Mammary epithelial cell (primary cell): ENCODE measurements at regions not wholly inside any gene's neighbourhood (a gene's known extent, or its start where the extent isn't known, plus 50 kb on each side); places are given as distances from the start of the nearest gene placed in this dataset.
"Not testable (repeated sequence)": the region's sequence is repeated elsewhere in the genome, so short reads cannot be mapped to it uniquely, and the experiment has no call there.

Source experiments
- CTCF ChIP-seq, 2 donors: IDR thresholded peaks in 1 of 2; conservative IDR thresholded peaks in 1 of 2; 2 replicates each; pipeline ENCODE4 v1.5.1; 2011 to 2012; ENCODE audit warnings: inconsistent platforms in 2 of 2, low read length in 2 of 2, mild to moderate bottlenecking in 2 of 2, control low read depth in 1 of 2, low read depth in 1 of 2; ENCODE audit not compliant: insufficient read depth in 1 of 2; ENCODE audit errors: extremely low read depth in 1 of 2
- EZH2 ChIP-seq: IDR thresholded peaks from 2 replicates; pipeline ENCODE4 v1.6.1; 2012; ENCODE audit warnings: low read length, inconsistent platforms, borderline replicate concordance

GRCh38 chr15:31623297-31623696 is 296.7 kb downstream of the KLF13 start:
- TF ChIP-seq EZH2; CTCF (conservative IDR thresholded peaks at IDR 0.05 in 1 of 2, IDR thresholded peaks at IDR 0.05 in 1 of 2; ENCODE audit: extremely low read depth in 1 of 2, insufficient read depth in 1 of 2, low read depth in 1 of 2, low read length in 2 of 2): not testable (repeated sequence)
